Activated T-cell treated with anti-CD3 and anti-CD28 coated beads, Interleukin-2, amount 50 U/mL, for 4 hours (primary cell): ENCODE measurements at regions not wholly inside any gene's neighbourhood (a gene's known extent, or its start where the extent isn't known, plus 50 kb on each side); places are given as distances from the start of the nearest gene placed in this dataset.
"Not testable (repeated sequence)": the region's sequence is repeated elsewhere in the genome, so short reads cannot be mapped to it uniquely, and the experiment has no call there.

Experiments used
- ATAC-seq, 2 donors: fragments of 200-7000 bp; cut with Tn5 transposase; one replicate each; pipeline ENCODE4 v1.10.0; 2021
- DNase-seq: peaks from one replicate; pipeline ENCODE4 v3.0.0-alpha.2; 2020
- H3K27me3 Mint-ChIP-seq: one replicate; pipeline ENCODE4 v1.8.0; 2021; ENCODE audit warnings: low read depth, mixed read lengths
- H3K36me3 Mint-ChIP-seq: one replicate; pipeline ENCODE4 v1.8.0; 2022; ENCODE audit warnings: mixed read lengths; ENCODE audit not compliant: insufficient read depth
- H3K4me1 Mint-ChIP-seq: one replicate; pipeline ENCODE4 v1.8.0; 2021; ENCODE audit warnings: low read depth, mixed read lengths
- H3K4me3 Mint-ChIP-seq: one replicate; pipeline ENCODE4 v1.8.0; 2021; ENCODE audit warnings: mild to moderate bottlenecking, moderate library complexity, mixed read lengths
- H3K9me3 Mint-ChIP-seq: one replicate; pipeline ENCODE4 v1.8.0; 2021; ENCODE audit warnings: mixed read lengths

DNA sequence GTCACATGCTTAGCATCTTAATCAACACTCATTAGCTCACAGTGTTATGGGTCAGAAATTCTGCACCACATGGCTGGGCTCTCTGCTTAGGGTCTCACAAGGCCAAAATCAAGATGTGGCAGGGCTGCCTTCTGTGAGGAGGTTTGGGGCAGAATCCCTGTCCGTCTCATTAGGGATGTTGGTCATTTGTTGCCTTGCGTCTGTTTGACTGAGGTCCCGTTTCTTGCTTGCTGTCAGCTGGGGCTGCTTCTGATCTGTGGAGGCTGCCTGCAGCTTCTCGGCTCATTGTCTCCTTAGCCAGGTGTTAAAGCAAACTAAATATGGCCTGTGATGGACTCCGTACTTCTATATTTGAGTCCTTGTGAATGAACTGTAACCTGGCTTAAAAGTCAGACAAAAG, 146.5 kb downstream of the NDUFA10 start:
- no peak overlapping the region for H3K4me3 Mint-ChIP-seq
- H3K27me3 Mint-ChIP-seq = peaks cover 13% of the 10 kb centered on the region
- ATAC-seq = no peak
- H3K4me1 Mint-ChIP-seq = peaks cover 6% of the 10 kb centered on the region
- no peak for DNase-seq
- H3K36me3 Mint-ChIP-seq = no peaks in the 10 kb centered on the region
- no peaks in the 10 kb centered on the region for H3K9me3 Mint-ChIP-seq

DNA sequence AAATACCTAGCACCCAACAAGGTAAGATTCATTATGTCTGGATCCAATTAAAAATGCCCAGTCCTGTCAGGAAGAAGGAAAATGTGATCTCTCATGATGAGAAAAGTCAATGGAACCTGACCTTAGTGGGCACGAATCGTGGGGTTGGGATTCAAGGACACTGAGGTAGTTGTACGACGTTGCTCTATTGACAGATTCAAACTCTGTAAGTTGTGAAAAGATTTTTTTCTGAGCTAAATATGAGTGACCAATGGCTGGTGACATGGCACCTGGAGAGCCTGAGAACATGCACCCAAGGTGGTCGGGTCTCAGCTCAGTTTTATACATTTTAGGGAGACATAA, 148.2 kb downstream of the NDUFA10 start:
- Mint-ChIP-seq H3K36me3 (no peaks in the 10 kb centered on the region), H3K4me3 (no peak overlapping the region), H3K9me3 (no peaks in the 10 kb centered on the region), H3K4me1 (peaks cover 2% of the 10 kb centered on the region), H3K27me3 (peaks cover 12% of the 10 kb centered on the region)
- DNase-seq (no peak), ATAC-seq (no peak)

DNA sequence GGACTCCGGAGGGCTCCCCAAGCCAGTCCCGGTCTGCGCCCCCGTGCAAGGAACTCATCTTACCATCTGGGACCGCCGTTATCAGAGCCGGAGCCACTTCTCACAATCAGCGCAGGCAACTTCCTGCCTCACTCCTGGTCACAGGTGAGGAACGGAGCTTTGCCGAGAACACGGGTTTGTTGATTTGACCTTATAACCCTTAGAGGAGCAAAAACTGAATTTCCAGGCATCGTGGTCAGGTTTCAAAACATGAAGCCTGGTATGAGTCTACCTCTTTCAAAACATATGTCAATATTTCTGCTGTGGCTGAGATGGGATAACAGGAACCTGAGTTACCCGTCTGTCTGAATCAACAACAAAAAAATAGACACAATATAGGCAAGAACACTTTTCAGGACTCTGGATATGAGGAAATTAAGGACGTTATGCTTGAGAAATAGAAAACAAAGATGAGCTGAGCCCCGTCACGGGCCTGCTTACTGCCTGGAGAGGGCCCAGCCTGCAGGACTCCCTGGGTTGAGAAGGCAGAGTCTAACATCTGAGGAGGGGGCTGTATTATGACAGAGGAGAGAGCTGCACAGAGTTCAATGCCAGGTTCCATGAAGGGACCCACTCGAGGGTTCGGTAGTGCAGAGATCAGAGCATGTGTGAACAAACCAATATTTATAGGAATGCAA, 148.7 kb downstream of the NDUFA10 start:
- Mint-ChIP-seq H3K4me3 (no peak overlapping the region), H3K4me1 (peaks cover 1% of the 10 kb centered on the region), H3K27me3 (peaks cover 12% of the 10 kb centered on the region), H3K36me3 (no peaks in the 10 kb centered on the region), H3K9me3 (no peaks in the 10 kb centered on the region)
- no peak for DNase-seq
- no peak for ATAC-seq

- no peaks in the 10 kb centered on the region for H3K36me3 Mint-ChIP-seq
- H3K4me3 Mint-ChIP-seq = no peak overlapping the region
- no peak for ATAC-seq
- peaks cover 1% of the 10 kb centered on the region for H3K4me1 Mint-ChIP-seq
- H3K9me3 Mint-ChIP-seq = no peaks in the 10 kb centered on the region
- H3K27me3 Mint-ChIP-seq = peaks cover 9% of the 10 kb centered on the region
- no peak for DNase-seq
Observed at GRCh38 chr2:239874636-239875356, 150.3 kb downstream of the NDUFA10 start.

DNA sequence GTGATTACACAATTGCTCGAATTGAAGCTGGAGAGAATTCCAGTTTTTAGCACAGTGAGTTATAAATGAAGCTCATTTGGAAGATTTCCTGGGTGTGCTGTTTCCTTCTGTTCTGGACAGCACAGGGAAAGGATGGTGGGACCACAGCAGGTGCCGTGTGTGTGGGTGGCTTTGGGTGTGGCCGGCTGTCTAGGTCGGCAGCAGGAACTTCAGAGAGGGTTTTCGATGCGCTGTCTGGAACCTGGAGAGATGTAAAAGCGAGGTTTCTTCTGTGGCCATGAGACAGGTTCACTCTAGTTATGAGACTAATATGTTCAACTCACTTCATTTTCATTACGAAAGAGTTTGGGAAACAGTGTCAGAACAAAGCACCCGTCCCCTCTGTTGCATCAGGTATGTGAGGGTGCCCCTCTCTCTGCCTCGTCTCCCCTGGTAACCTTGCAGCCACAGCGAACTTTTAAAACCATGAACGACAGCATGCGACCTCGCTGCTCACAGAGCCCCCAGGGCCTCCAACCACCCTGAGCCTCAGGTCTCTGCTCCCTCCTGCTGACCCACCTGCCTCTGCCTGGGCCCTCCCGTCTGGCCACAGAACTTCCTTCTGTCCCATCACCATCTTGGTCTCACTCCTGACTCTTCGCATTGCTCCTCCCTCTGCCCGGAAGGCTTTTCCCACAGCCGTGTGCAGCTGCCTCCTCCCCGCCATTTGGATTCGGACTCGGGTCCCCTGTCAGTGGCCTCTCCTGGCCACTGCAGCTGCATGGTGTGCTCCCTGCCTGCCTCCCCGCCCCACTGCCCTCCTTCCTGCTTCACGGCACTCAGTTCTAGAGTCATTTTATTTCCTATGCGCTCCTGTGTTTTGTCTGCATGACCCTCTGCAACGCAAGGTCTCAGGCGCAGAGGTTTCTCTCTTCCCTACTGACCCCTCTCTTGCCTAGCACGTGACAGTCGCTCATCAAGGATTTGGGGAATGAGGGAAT, 151.2 kb downstream of the NDUFA10 start:
- H3K36me3 Mint-ChIP-seq = no peaks in the 10 kb centered on the region
- no peak for DNase-seq
- no peak overlapping the region for H3K4me3 Mint-ChIP-seq
- H3K27me3 Mint-ChIP-seq = peaks cover 9% of the 10 kb centered on the region
- no peaks in the 10 kb centered on the region for H3K9me3 Mint-ChIP-seq
- peaks cover 1% of the 10 kb centered on the region for H3K4me1 Mint-ChIP-seq
- peak in 1 of 2 donors; percentile 53 for ATAC-seq

DNA sequence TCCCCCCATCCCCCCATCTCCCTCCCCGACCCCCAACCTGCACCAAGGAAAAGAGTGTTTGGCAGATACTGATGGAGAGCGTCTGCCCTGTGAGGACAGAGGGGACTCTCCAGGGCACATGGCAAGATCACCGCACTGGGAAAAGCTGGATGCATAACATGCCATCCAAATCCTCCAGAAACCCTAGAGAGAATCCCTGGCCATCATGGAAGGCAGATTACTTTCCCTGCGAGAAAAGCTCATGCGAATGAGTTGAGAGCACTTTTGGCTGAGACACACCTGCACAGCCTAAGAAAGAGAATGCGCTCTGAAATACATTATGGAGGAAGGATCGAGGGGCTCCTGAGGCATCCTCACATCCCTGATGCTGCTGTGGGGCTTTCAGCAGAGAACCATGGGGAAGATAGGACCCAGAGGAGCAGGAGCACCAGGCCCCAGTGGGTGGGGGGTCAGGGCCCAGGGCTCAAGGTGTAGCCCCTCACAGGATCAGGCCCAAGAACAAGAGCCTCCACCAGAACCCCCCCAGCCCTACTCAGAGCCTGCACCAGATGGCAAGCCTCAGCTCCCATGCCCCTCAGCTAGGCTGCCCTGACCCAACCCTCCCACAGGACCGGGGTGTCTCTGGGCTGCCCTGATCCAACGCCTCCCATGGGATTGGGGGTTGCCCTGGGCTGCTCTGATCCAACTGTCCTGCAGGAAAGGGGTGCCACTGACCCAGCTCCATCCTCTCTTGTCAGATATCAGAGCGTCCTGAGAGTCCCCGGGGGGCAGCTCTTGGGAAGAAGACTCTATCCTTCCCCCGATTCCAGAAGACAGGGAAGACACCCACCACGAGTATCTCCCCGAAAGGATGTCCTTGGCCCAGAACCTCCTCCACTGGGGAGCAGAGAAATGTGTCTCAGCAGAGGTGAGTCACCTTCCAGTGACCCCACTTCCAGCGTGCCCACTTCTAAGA, 153.4 kb downstream of the NDUFA10 start:
- H3K4me1 Mint-ChIP-seq = no peaks in the 10 kb centered on the region
- H3K4me3 Mint-ChIP-seq = no peak overlapping the region
- ATAC-seq (no peak), DNase-seq (no peak)
- H3K9me3 Mint-ChIP-seq = no peaks in the 10 kb centered on the region
- no peaks in the 10 kb centered on the region for H3K36me3 Mint-ChIP-seq
- peaks cover 9% of the 10 kb centered on the region for H3K27me3 Mint-ChIP-seq

DNA sequence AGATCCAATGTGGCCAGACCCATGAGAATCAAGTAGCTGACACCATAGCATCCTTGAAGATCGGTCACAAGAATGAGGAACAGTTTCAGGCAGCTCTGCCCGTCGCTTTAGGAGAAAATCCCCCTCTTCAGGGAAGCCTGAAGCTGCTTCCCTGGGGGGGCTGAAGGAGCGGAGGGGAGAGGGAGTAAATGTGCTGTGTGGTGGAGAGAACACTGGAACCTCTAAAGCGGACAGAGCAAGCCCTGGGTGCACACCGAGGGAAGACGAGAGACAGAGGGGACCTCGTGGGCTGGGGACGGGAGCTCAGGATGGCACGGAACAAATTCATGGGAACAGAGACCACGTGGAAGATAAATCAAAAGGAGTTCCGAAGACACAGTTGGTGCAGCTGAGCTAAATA, 154.3 kb downstream of the NDUFA10 start:
- DNase-seq (no peak), ATAC-seq (no peak)
- H3K27me3 Mint-ChIP-seq = peaks cover 9% of the 10 kb centered on the region
- no peak overlapping the region for H3K4me3 Mint-ChIP-seq
- no peaks in the 10 kb centered on the region for H3K4me1 Mint-ChIP-seq
- no peaks in the 10 kb centered on the region for H3K36me3 Mint-ChIP-seq
- H3K9me3 Mint-ChIP-seq = no peaks in the 10 kb centered on the region

DNA sequence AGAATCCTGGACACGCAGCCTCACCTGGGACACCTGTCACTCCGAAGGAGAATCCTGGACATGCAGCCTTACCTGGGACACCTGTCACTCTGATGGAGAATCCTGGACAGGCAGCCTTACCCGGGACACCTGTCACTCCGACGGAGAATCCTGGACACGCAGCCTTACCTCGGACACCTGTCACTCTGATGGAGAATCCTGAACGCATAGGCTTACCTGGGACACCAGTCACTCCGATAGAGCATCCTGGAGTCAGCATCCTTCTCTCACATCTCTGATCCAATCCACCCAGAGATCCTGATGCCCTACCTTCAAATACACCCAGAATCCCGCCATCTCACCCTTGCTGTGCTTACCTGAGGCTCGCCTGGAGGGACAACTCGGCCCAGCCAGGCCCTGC, 154.9 kb downstream of the NDUFA10 start:
- ATAC-seq (no peak), DNase-seq (no peak)
- H3K4me3 Mint-ChIP-seq = no peak overlapping the region
- peaks cover 7% of the 10 kb centered on the region for H3K27me3 Mint-ChIP-seq
- H3K36me3 Mint-ChIP-seq = no peaks in the 10 kb centered on the region
- H3K9me3 Mint-ChIP-seq = no peaks in the 10 kb centered on the region
- no peaks in the 10 kb centered on the region for H3K4me1 Mint-ChIP-seq

DNA sequence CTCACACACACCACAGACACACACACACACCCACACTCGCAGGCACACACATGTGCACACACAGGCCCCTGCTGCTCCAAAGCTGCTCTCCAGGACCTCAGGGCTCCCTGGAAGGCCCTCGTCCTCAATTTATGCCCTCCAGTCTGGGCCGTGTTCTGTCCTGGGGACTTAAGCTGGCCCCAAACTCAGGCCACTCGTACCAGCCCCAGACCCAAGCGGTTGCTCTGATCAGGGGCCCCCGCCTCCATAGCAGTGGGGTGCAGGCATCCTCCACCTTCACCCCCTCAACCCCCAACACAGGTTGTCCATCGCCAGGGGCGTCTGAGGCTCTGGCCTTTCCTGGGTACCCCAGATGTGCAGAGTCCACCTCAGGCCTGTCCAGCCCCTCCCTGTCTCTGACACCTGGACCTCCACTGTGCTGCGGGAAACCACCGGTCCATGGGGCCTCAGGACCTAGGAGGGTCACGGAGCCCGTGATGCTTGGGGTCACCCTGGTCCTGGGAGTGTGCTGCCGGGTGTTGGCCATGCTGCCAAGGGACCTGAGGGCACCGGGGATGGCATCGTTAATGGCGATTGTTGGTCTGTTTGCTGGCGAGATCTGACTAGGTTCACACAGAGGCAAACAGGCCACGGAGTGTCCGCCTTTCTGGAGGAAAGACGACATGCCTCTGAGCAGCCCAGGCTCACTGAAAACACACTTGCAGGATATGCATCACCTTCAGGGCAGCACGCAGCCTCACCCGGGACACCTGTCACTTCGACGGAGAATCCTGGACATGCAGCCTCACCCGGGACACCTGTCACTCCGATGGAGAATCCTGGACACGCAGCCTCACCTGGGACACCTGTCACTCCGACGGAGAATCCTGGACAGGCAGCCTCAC, 155.6 kb downstream of the NDUFA10 start:
- ATAC-seq (no peak), DNase-seq (no peak)
- H3K4me1 Mint-ChIP-seq = no peaks in the 10 kb centered on the region
- peaks cover 5% of the 10 kb centered on the region for H3K27me3 Mint-ChIP-seq
- H3K9me3 Mint-ChIP-seq = no peaks in the 10 kb centered on the region
- no peak overlapping the region for H3K4me3 Mint-ChIP-seq
- H3K36me3 Mint-ChIP-seq = no peaks in the 10 kb centered on the region

GRCh38 chr2:239868556-239869181, 156.5 kb downstream of the NDUFA10 start:
- Mint-ChIP-seq H3K4me3 (no peak overlapping the region), H3K36me3 (no peaks in the 10 kb centered on the region), H3K9me3 (no peaks in the 10 kb centered on the region), H3K4me1 (no peaks in the 10 kb centered on the region), H3K27me3 (no peaks in the 10 kb centered on the region)
- no peak for ATAC-seq
- no peak for DNase-seq

GRCh38 chr2:239866778-239867177, 158.4 kb downstream of the NDUFA10 start:
- Mint-ChIP-seq H3K4me3 (no peak overlapping the region), H3K27me3 (no peaks in the 10 kb centered on the region), H3K4me1 (peaks cover 11% of the 10 kb centered on the region), H3K9me3 (no peaks in the 10 kb centered on the region), H3K36me3 (no peaks in the 10 kb centered on the region)
- ATAC-seq = no peak
- no peak for DNase-seq

DNA sequence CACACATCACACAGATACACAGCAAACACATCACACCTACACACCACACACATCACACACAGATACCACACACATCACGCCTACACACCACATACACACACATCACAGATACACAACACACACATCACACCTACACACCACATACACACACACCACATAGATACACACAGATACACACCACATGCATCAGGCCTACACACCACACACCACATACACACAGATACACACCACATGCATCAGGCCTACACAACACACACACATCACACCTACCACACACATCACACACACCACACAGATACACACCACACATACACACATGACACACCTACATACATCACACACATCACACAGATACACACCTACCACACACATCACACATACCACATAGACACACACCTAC, 158.8 kb downstream of the NDUFA10 start:
- Mint-ChIP-seq H3K27me3 (no peaks in the 10 kb centered on the region), H3K36me3 (no peaks in the 10 kb centered on the region), H3K9me3 (no peaks in the 10 kb centered on the region), H3K4me3 (no peak overlapping the region), H3K4me1 (peaks cover 15% of the 10 kb centered on the region)
- no peak for DNase-seq
- no peak for ATAC-seq

DNA sequence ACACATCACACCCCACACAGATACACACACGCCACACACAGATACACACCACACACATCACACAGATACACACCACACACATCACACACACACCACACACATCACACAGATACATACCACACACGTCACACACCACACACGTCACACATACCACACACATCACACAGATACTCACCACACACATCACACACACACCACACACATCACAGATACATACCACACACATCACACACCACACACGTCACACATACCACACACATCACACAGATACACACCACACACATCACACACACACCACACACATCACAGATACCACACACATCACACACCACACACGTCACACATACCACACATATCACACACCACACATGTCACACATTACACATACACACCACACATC, 159.3 kb downstream of the NDUFA10 start:
- ATAC-seq, H3K4me3 Mint-ChIP-seq, DNase-seq, H3K27me3 Mint-ChIP-seq, H3K9me3 Mint-ChIP-seq, H3K36me3 Mint-ChIP-seq: not testable (repeated sequence)
- H3K4me1 Mint-ChIP-seq = peaks cover 18% of the 10 kb centered on the region
